HepG2 (cell line): ENCODE measurements at regions not wholly inside any gene's neighbourhood (a gene's known extent, or its start where the extent isn't known, plus 50 kb on each side); places are given as distances from the start of the nearest gene placed in this dataset.

Experiments
- CREM ChIP-seq, 2 experiments: sonication (generic) in 1 of 2; formaldehyde crosslinking in 1 of 2; IDR thresholded peaks; 2 replicates each; pipeline versions ENCODE4 v1.4.0 to v1.6.1; 2016 to 2020; ENCODE audit warnings: antibody characterized with exemption in 1 of 2, mild to moderate bottlenecking in 1 of 2, missing genetic modification reagents in 1 of 2
- CTCF ChIP-seq: sonication (generic); formaldehyde crosslinking; IDR thresholded peaks from 2 replicates; pipeline ENCODE4 v1.5.0; 2020; ENCODE audit warnings: mild to moderate bottlenecking, missing genetic modification reagents, moderate library complexity
- EZH2 ChIP-seq: conservative IDR thresholded peaks from 2 replicates; pipeline ENCODE4 v1.6.1; 2012; ENCODE audit warnings: mild to moderate bottlenecking, low read depth, low read length, moderate library complexity
- HBP1 ChIP-seq: IDR thresholded peaks from 2 replicates; pipeline ENCODE4 v1.6.1; 2016; ENCODE audit warnings: low read depth, control low read depth
- JARID2 ChIP-seq: sonication (generic); formaldehyde crosslinking; IDR thresholded peaks from 2 replicates; pipeline ENCODE4 v1.8.1; 2023; ENCODE audit warnings: missing genetic modification reagents, inconsistent platforms; ENCODE audit not compliant: insufficient replicate concordance
- NR0B2 ChIP-seq: sonication (generic); formaldehyde crosslinking; IDR thresholded peaks from 2 replicates; pipeline ENCODE4 v1.4.0; 2020; ENCODE audit warnings: mild to moderate bottlenecking, missing genetic modification reagents
- POLR2A ChIP-seq, 2 experiments: IDR thresholded peaks; 2 replicates each; pipeline ENCODE4 v1.6.1; 2011; ENCODE audit warnings: low read depth in 2 of 2, low read length in 2 of 2, mild to moderate bottlenecking in 1 of 2, moderate library complexity in 1 of 2; ENCODE audit not compliant: insufficient read depth in 1 of 2
- ZFP36 ChIP-seq: fragments of 150-350 bp; IDR thresholded peaks from 2 replicates; pipeline ENCODE4 v1.6.1; 2018; ENCODE audit warnings: borderline replicate concordance, low read length, low read depth; ENCODE audit not compliant: partially characterized antibody
- ZNF234 ChIP-seq: sonication (generic); formaldehyde crosslinking; conservative IDR thresholded peaks from 2 replicates; pipeline ENCODE4 v1.5.1; 2020; ENCODE audit warnings: mild to moderate bottlenecking, missing genetic modification reagents
- ZNF496 ChIP-seq: sonication (generic); formaldehyde crosslinking; IDR thresholded peaks from 2 replicates; pipeline ENCODE4 v1.8.1; 2023; ENCODE audit warnings: mild to moderate bottlenecking, moderate library complexity, missing genetic modification reagents; ENCODE audit not compliant: insufficient replicate concordance
- ZNF782 ChIP-seq: sonication (generic); formaldehyde crosslinking; IDR thresholded peaks from 2 replicates; pipeline ENCODE4 v1.4.0; 2020; ENCODE audit warnings: missing genetic modification reagents, mild to moderate bottlenecking, borderline replicate concordance
- ZSCAN29 ChIP-seq: sonication (generic); formaldehyde crosslinking; conservative IDR thresholded peaks from 2 replicates; pipeline ENCODE4 v1.4.0; 2020; ENCODE audit warnings: mild to moderate bottlenecking, missing genetic modification reagents

- TF ChIP-seq HBP1 (CRISPR knock-in tag) (no peak), ZNF496 (CRISPR knock-in tag) (no peak), CTCF (CRISPR knock-in tag) (no peak), ZFP36 (no peak), ZSCAN29 (CRISPR knock-in tag) (no peak), ZNF782 (CRISPR knock-in tag) (no peak), EZH2 (no peak), JARID2 (CRISPR knock-in tag) (no peak), CREM (IDR thresholded peaks at IDR 0.05) (no peak), CREM (CRISPR knock-in tag; IDR thresholded peaks at IDR 0.05) (no peak), NR0B2 (CRISPR knock-in tag) (no peak), POLR2A (IDR thresholded peaks at IDR 0.05; ENCODE audit: insufficient read depth in 1 of 2, low read depth in 2 of 2, low read length in 2 of 2) (no peak), ZNF234 (CRISPR knock-in tag) (no peak)
Observed at GRCh38 chr10:42896735-42897134, 114.1 kb downstream of the BMS1 start.
